ENCODE measurements at regions not wholly inside any gene's neighbourhood (a gene's known extent, or its start where the extent isn't known, plus 50 kb on each side); places are given as distances from the start of the nearest gene placed in this dataset.

DNA sequence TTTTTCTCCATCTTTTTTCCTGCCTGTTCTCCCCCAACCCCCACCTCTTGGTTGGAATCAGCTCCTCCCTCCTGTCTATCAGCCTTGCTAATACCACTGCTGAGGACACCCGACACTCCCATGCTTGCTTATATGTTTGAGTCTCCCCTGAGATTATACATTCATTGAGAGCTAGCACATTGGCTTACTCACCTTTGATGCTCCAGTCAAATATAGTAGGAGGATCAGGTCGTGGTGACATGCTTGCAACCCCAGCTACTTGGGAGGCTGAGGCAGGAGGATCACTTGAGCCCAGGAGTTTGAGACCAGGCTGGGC, 91.5 kb upstream of the CCBE1 start:
- TF ChIP-seq, protein P1, sequence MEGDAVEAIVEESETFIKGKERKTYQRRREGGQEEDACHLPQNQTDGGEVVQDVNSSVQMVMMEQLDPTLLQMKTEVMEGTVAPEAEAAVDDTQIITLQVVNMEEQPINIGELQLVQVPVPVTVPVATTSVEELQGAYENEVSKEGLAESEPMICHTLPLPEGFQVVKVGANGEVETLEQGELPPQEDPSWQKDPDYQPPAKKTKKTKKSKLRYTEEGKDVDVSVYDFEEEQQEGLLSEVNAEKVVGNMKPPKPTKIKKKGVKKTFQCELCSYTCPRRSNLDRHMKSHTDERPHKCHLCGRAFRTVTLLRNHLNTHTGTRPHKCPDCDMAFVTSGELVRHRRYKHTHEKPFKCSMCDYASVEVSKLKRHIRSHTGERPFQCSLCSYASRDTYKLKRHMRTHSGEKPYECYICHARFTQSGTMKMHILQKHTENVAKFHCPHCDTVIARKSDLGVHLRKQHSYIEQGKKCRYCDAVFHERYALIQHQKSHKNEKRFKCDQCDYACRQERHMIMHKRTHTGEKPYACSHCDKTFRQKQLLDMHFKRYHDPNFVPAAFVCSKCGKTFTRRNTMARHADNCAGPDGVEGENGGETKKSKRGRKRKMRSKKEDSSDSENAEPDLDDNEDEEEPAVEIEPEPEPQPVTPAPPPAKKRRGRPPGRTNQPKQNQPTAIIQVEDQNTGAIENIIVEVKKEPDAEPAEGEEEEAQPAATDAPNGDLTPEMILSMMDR (IDR thresholded peaks at IDR 0.05; ENCODE audit: low read depth, low read length): no peak
- no peak for TF ChIP-seq EZH2phosphoT487 (IDR thresholded peaks at IDR 0.05; ENCODE audit: low read depth)
